T47D (cell line): ENCODE measurements at regions not wholly inside any gene's neighbourhood (a gene's known extent, or its start where the extent isn't known, plus 50 kb on each side); places are given as distances from the start of the nearest gene placed in this dataset.

Source experiments
- DNase-seq, 2 experiments: peaks; one replicate each; pipeline versions ENCODE4 v3.0.0 to v3.0.0-alpha.2; 2011 to 2012; ENCODE audit warnings: low read depth in 1 of 2, low spot score in 1 of 2
- JUND ChIP-seq: IDR thresholded peaks from 2 replicates; pipeline ENCODE4 v1.6.1; 2012; ENCODE audit warnings: low read depth
- in situ Hi-C: cut with HindIII; loops from 2 replicates; pipeline ENCODE4 v1.10.0; 2016; ENCODE audit warnings: low sequenced_read_pairs, low pct_unique_long_range_greater_than_20kb

- DNase-seq: no peak
- in situ Hi-C loops: no loop called here
- no peak for TF ChIP-seq JUND
Observed at GRCh38 chr10:33731322-33731721, 396.9 kb upstream of the NRP1 start.

GRCh38 chr10:33725430-33725829 lies 391.0 kb upstream of the NRP1 start:
- in situ Hi-C loops: no loop called here
- DNase-seq: no peak
- no peak for TF ChIP-seq JUND

GRCh38 chr10:33723181-33723580 lies 388.7 kb upstream of the NRP1 start:
- no peak for DNase-seq
- in situ Hi-C loops: no loop called here
- TF ChIP-seq JUND: no peak

GRCh38 chr10:33722067-33722466 lies 387.6 kb upstream of the NRP1 start:
- TF ChIP-seq JUND: no peak
- in situ Hi-C loops: no loop called here
- DNase-seq: no peak

- no peak for TF ChIP-seq JUND
- in situ Hi-C loops: no loop called here
- no peak for DNase-seq
Observed at GRCh38 chr10:33721509-33721908, 387.0 kb upstream of the NRP1 start.

- in situ Hi-C loops: no loop called here
Observed at GRCh38 chr10:33720161-33720560, 385.7 kb upstream of the NRP1 start.

GRCh38 chr10:33719005-33719703 lies 384.7 kb upstream of the NRP1 start:
- in situ Hi-C loops: no loop called here
- no peak for DNase-seq
- no peak for TF ChIP-seq JUND

More at GRCh38 chr10:33720161-33720560, 385.7 kb upstream of the NRP1 start:
- DNase-seq: no peak
- no peak for TF ChIP-seq JUND

GRCh38 chr10:33716501-33717267 lies 382.2 kb upstream of the NRP1 start:
- DNase-seq: no peak
- in situ Hi-C loops: no loop called here
- TF ChIP-seq JUND: no peak

- in situ Hi-C loops: no loop called here
- no peak for DNase-seq
- no peak for TF ChIP-seq JUND
Observed at GRCh38 chr10:33715303-33715975, 381.0 kb upstream of the NRP1 start.

GRCh38 chr10:33712825-33713224 lies 378.4 kb upstream of the NRP1 start:
- no peak for TF ChIP-seq JUND
- DNase-seq: no peak
- in situ Hi-C loops: no loop called here

- in situ Hi-C loops: no loop called here
- no peak for DNase-seq
- no peak for TF ChIP-seq JUND
Observed at GRCh38 chr10:33710006-33710405, 375.5 kb upstream of the NRP1 start.

GRCh38 chr10:33709008-33709753 lies 374.7 kb upstream of the NRP1 start:
- TF ChIP-seq JUND: no peak
- DNase-seq: no peak
- in situ Hi-C loops: no loop called here
